PC-3 (cell line): ENCODE measurements at regions not wholly inside any gene's neighbourhood (a gene's known extent, or its start where the extent isn't known, plus 50 kb on each side); places are given as distances from the start of the nearest gene placed in this dataset.

Source experiments
- CTCF ChIP-seq: fragments of 300-600 bp; sonication (generic); conservative IDR thresholded peaks from 2 replicates; pipeline ENCODE4 v1.5.1; 2017; ENCODE audit warnings: antibody characterized with exemption, low read depth, mild to moderate bottlenecking, low read length
- EZH2 ChIP-seq: fragments of 300-600 bp; sonication (generic); IDR thresholded peaks from one replicate; pipeline ENCODE4 v1.6.1; 2017; ENCODE audit warnings: antibody characterized with exemption, mild to moderate bottlenecking, low read length; ENCODE audit not compliant: unreplicated experiment

- TF ChIP-seq CTCF: no peak
- no peak for TF ChIP-seq EZH2
These were observed 246.9 kb downstream of the ACKR3 start for GRCh38 chr2:236816197-236817170.
